ENCODE measurements at regions not wholly inside any gene's neighbourhood (a gene's known extent, or its start where the extent isn't known, plus 50 kb on each side); places are given as distances from the start of the nearest gene placed in this dataset.

- Histone ChIP-seq H2AFZ (ENCODE audit: low read depth, low read length, severe bottlenecking) (no peak overlapping the region), H3K9ac (ENCODE audit: low read length) (no peak overlapping the region), H3K79me2 (ENCODE audit: insufficient read depth, low read length) (no peaks in the 10 kb centered on the region), H3K4me2 (ENCODE audit: low read depth, low read length, poor library complexity, severe bottlenecking) (peak overlapping the region; percentile 50), H3K27me3 (ENCODE audit: low read length) (no peaks in the 10 kb centered on the region), H3F3A (ENCODE audit: insufficient read depth) (no peaks in the 10 kb centered on the region), H4K20me1 (ENCODE audit: low read depth, low read length) (no peaks in the 10 kb centered on the region), H3K36me3 (ENCODE audit: low read length) (no peaks in the 10 kb centered on the region), H3K27ac (ENCODE audit: low read depth, low read length) (no peak overlapping the region), H3K9me3 (ENCODE audit: insufficient read depth, low read length) (no peaks in the 10 kb centered on the region), H3K4me3 (ENCODE audit: insufficient read depth, low read length, poor library complexity, severe bottlenecking) (no peak overlapping the region), H3K9me2 (replicated peaks; ENCODE audit: insufficient read depth, low read length) (no peaks in the 10 kb centered on the region)
- TF ChIP-seq EZH2phosphoT487 (conservative IDR thresholded peaks at IDR 0.05; ENCODE audit: low read length) = no peak
- TF ChIP-seq CTCF (IDR thresholded peaks at IDR 0.05; ENCODE audit: insufficient read depth, low read length, poor library complexity, severe bottlenecking) = no peak
Measured at GRCh38 chr15:38085931-38086568, 151.6 kb downstream of the TMCO5A start.

- Histone ChIP-seq H3K4me2 (ENCODE audit: low read depth, low read length, poor library complexity, severe bottlenecking) (no peak overlapping the region), H3K4me3 (ENCODE audit: insufficient read depth, low read length, poor library complexity, severe bottlenecking) (no peak overlapping the region), H3K9me3 (ENCODE audit: insufficient read depth, low read length) (no peaks in the 10 kb centered on the region), H4K20me1 (ENCODE audit: low read depth, low read length) (no peaks in the 10 kb centered on the region), H3F3A (ENCODE audit: insufficient read depth) (no peaks in the 10 kb centered on the region), H3K27ac (ENCODE audit: low read depth, low read length) (no peak overlapping the region), H2AFZ (ENCODE audit: low read depth, low read length, severe bottlenecking) (no peak overlapping the region), H3K79me2 (ENCODE audit: insufficient read depth, low read length) (no peaks in the 10 kb centered on the region), H3K9ac (ENCODE audit: low read length) (no peak overlapping the region), H3K27me3 (ENCODE audit: low read length) (no peaks in the 10 kb centered on the region), H3K36me3 (ENCODE audit: low read length) (no peaks in the 10 kb centered on the region), H3K9me2 (replicated peaks; ENCODE audit: insufficient read depth, low read length) (no peaks in the 10 kb centered on the region)
- no peak for TF ChIP-seq EZH2phosphoT487 (conservative IDR thresholded peaks at IDR 0.05; ENCODE audit: low read length)
- no peak for TF ChIP-seq CTCF (IDR thresholded peaks at IDR 0.05; ENCODE audit: insufficient read depth, low read length, poor library complexity, severe bottlenecking)
Measured at GRCh38 chr15:38086611-38087010, 152.2 kb downstream of the TMCO5A start.

- H4K20me1 ChIP-seq (ENCODE audit: low read depth, low read length) = no peaks in the 10 kb centered on the region
- no peak overlapping the region for H3K4me3 ChIP-seq (ENCODE audit: insufficient read depth, low read length, poor library complexity, severe bottlenecking)
- no peaks in the 10 kb centered on the region for H3K27me3 ChIP-seq (ENCODE audit: low read length)
- no peaks in the 10 kb centered on the region for H3K9me2 ChIP-seq (replicated peaks; ENCODE audit: insufficient read depth, low read length)
- no peaks in the 10 kb centered on the region for H3K9me3 ChIP-seq (ENCODE audit: insufficient read depth, low read length)
- no peak overlapping the region for H2AFZ ChIP-seq (ENCODE audit: low read depth, low read length, severe bottlenecking)
- no peak overlapping the region for H3K4me2 ChIP-seq (ENCODE audit: low read depth, low read length, poor library complexity, severe bottlenecking)
- no peak overlapping the region for H3K9ac ChIP-seq (ENCODE audit: low read length)
- no peaks in the 10 kb centered on the region for H3F3A ChIP-seq (ENCODE audit: insufficient read depth)
- TF ChIP-seq EZH2phosphoT487 (conservative IDR thresholded peaks at IDR 0.05; ENCODE audit: low read length) (no peak), CTCF (IDR thresholded peaks at IDR 0.05; ENCODE audit: insufficient read depth, low read length, poor library complexity, severe bottlenecking) (no peak)
- no peaks in the 10 kb centered on the region for H3K36me3 ChIP-seq (ENCODE audit: low read length)
- H3K79me2 ChIP-seq (ENCODE audit: insufficient read depth, low read length) = no peaks in the 10 kb centered on the region
- H3K27ac ChIP-seq (ENCODE audit: low read depth, low read length) = no peak overlapping the region
Measured at GRCh38 chr15:38088971-38089370, 154.5 kb downstream of the TMCO5A start.
